22Rv1 (cell line): ENCODE measurements at regions not wholly inside any gene's neighbourhood (a gene's known extent, or its start where the extent isn't known, plus 50 kb on each side); places are given as distances from the start of the nearest gene placed in this dataset.

Source experiments
- H3K27ac ChIP-seq: fragments of 450-650 bp; 2 replicates; pipeline ENCODE4 v1.5.1; 2017
- CTCF ChIP-seq: fragments of 450-650 bp; IDR thresholded peaks from 2 replicates; pipeline ENCODE4 v1.5.1; 2017; ENCODE audit warnings: mild to moderate bottlenecking
- ZFX ChIP-seq: fragments of 450-650 bp; IDR thresholded peaks from 2 replicates; pipeline ENCODE4 v1.6.1; 2017; ENCODE audit warnings: antibody characterized with exemption, borderline replicate concordance

GRCh38 chr7:34488766-34489165, 169.3 kb upstream of the NPSR1 start:
- TF ChIP-seq CTCF (no peak), ZFX (no peak)
- no peak overlapping the region for H3K27ac ChIP-seq

- H3K27ac ChIP-seq: no peak overlapping the region
- TF ChIP-seq ZFX (no peak), CTCF (no peak)
These were observed 166.1 kb upstream of the NPSR1 start for GRCh38 chr7:34491899-34492298.

GRCh38 chr7:34493752-34494151, 164.3 kb upstream of the NPSR1 start:
- H3K27ac ChIP-seq: no peak overlapping the region
- TF ChIP-seq CTCF: no peak
- TF ChIP-seq ZFX: no peak

GRCh38 chr7:34497153-34497777, 160.8 kb upstream of the NPSR1 start:
- no peak overlapping the region for H3K27ac ChIP-seq
- no peak for TF ChIP-seq ZFX
- TF ChIP-seq CTCF: peak; percentile 51

- H3K27ac ChIP-seq: no peak overlapping the region
- TF ChIP-seq ZFX (no peak), CTCF (no peak)
These were observed 156.9 kb upstream of the NPSR1 start for GRCh38 chr7:34501156-34501555.

GRCh38 chr7:34507191-34507590, 150.8 kb upstream of the NPSR1 start:
- H3K27ac ChIP-seq: no peak overlapping the region
- TF ChIP-seq ZFX: no peak
- no peak for TF ChIP-seq CTCF

- H3K27ac ChIP-seq: no peak overlapping the region
- TF ChIP-seq CTCF: no peak
- no peak for TF ChIP-seq ZFX
These were observed 134.6 kb upstream of the NPSR1 start for GRCh38 chr7:34523226-34523918.
